ENCODE measurements at regions not wholly inside any gene's neighbourhood (a gene's known extent, or its start where the extent isn't known, plus 50 kb on each side); places are given as distances from the start of the nearest gene placed in this dataset.

GRCh38 chr9:81532251-81532650 lies 157.1 kb downstream of the TLE1 start:
- no peak overlapping the region for H3K4me3 ChIP-seq (ENCODE audit: low read depth, low read length)
- TF ChIP-seq POLR2A (IDR thresholded peaks at IDR 0.05; ENCODE audit: extremely low read depth, insufficient read length) (no peak), CTCF (IDR thresholded peaks at IDR 0.05; ENCODE audit: low read depth, low read length) (no peak), MYC (IDR thresholded peaks at IDR 0.05; ENCODE audit: low read depth, low read length) (no peak), MAX (IDR thresholded peaks at IDR 0.05; ENCODE audit: low read depth, low read length) (no peak)
- DNase-seq (ENCODE audit: low read depth), result no peak

GRCh38 chr9:81531511-81531910 lies 157.8 kb downstream of the TLE1 start:
- no peak overlapping the region for H3K4me3 ChIP-seq (ENCODE audit: low read depth, low read length)
- DNase-seq (ENCODE audit: low read depth), result no peak
- TF ChIP-seq POLR2A (IDR thresholded peaks at IDR 0.05; ENCODE audit: extremely low read depth, insufficient read length) (no peak), MAX (IDR thresholded peaks at IDR 0.05; ENCODE audit: low read depth, low read length) (no peak), CTCF (IDR thresholded peaks at IDR 0.05; ENCODE audit: low read depth, low read length) (no peak), MYC (IDR thresholded peaks at IDR 0.05; ENCODE audit: low read depth, low read length) (no peak)

GRCh38 chr9:81530846-81531245 lies 158.5 kb downstream of the TLE1 start:
- H3K4me3 ChIP-seq (ENCODE audit: low read depth, low read length), result no peak overlapping the region
- DNase-seq (ENCODE audit: low read depth), result no peak
- TF ChIP-seq POLR2A (IDR thresholded peaks at IDR 0.05; ENCODE audit: extremely low read depth, insufficient read length) (no peak), MYC (IDR thresholded peaks at IDR 0.05; ENCODE audit: low read depth, low read length) (no peak), MAX (IDR thresholded peaks at IDR 0.05; ENCODE audit: low read depth, low read length) (no peak), CTCF (IDR thresholded peaks at IDR 0.05; ENCODE audit: low read depth, low read length) (no peak)

GRCh38 chr9:81530310-81530810 lies 159.0 kb downstream of the TLE1 start:
- H3K4me3 ChIP-seq (ENCODE audit: low read depth, low read length), result no peak overlapping the region

GRCh38 chr9:81529556-81530193 lies 159.7 kb downstream of the TLE1 start:
- no peak for TF ChIP-seq MYC (IDR thresholded peaks at IDR 0.05; ENCODE audit: low read depth, low read length)
- no peak overlapping the region for H3K4me3 ChIP-seq (ENCODE audit: low read depth, low read length)
- no peak for DNase-seq (ENCODE audit: low read depth)

More at GRCh38 chr9:81530310-81530810, 159.0 kb downstream of the TLE1 start:
- DNase-seq (ENCODE audit: low read depth), result no peak
- no peak for TF ChIP-seq POLR2A (IDR thresholded peaks at IDR 0.05; ENCODE audit: extremely low read depth, insufficient read length)
- TF ChIP-seq CTCF (IDR thresholded peaks at IDR 0.05; ENCODE audit: low read depth, low read length), result no peak
- TF ChIP-seq MYC (IDR thresholded peaks at IDR 0.05; ENCODE audit: low read depth, low read length), result no peak
- TF ChIP-seq MAX (IDR thresholded peaks at IDR 0.05; ENCODE audit: low read depth, low read length), result no peak

GRCh38 chr9:81526587-81526986 lies 162.8 kb downstream of the TLE1 start:
- DNase-seq (ENCODE audit: low read depth), result no peak
- TF ChIP-seq POLR2A (IDR thresholded peaks at IDR 0.05; ENCODE audit: extremely low read depth, insufficient read length) (no peak), CTCF (IDR thresholded peaks at IDR 0.05; ENCODE audit: low read depth, low read length) (no peak), MYC (IDR thresholded peaks at IDR 0.05; ENCODE audit: low read depth, low read length) (no peak), MAX (IDR thresholded peaks at IDR 0.05; ENCODE audit: low read depth, low read length) (no peak)

More at GRCh38 chr9:81526587-81526986, 162.8 kb downstream of the TLE1 start:
- no peak overlapping the region for H3K4me3 ChIP-seq (ENCODE audit: low read depth, low read length)
